HG02973 (cell line): ENCODE measurements at regions not wholly inside any gene's neighbourhood (a gene's known extent, or its start where the extent isn't known, plus 50 kb on each side); places are given as distances from the start of the nearest gene placed in this dataset.
"Not testable (repeated sequence)": the region's sequence is repeated elsewhere in the genome, so short reads cannot be mapped to it uniquely, and the experiment has no call there.

Experiments used
- ATAC-seq: cut with Tn5 transposase; IDR thresholded peaks from one replicate; pipeline ENCODE4 v1.9.1; 2021; ENCODE audit warnings: moderate library complexity; ENCODE audit not compliant: unreplicated experiment

DNA sequence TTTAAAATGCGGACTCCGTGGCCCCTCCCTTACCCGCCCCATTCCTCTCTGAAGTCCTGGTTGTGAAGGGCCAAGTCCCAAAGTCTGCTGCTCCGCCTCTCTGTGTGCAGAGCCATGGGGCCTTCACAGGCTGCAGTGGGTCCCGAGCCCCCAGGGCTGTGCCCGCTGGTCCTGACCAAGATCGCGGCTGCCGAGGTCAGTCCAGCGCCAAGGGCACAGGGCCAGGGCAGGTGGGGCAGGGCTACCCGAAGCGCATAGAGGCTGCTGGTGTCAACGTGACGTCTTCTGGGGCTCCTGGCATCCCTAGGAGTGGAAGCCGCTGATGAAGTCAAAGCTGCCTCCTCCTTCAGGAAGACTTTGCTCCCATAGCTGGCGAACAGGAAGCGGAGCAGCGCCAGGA is 858.8 kb downstream of the TUBA3C start:
- not testable (repeated sequence) for ATAC-seq

GRCh38 chr13:18319653-18320052 is 862.0 kb downstream of the TUBA3C start:
- ATAC-seq: not testable (repeated sequence)

DNA sequence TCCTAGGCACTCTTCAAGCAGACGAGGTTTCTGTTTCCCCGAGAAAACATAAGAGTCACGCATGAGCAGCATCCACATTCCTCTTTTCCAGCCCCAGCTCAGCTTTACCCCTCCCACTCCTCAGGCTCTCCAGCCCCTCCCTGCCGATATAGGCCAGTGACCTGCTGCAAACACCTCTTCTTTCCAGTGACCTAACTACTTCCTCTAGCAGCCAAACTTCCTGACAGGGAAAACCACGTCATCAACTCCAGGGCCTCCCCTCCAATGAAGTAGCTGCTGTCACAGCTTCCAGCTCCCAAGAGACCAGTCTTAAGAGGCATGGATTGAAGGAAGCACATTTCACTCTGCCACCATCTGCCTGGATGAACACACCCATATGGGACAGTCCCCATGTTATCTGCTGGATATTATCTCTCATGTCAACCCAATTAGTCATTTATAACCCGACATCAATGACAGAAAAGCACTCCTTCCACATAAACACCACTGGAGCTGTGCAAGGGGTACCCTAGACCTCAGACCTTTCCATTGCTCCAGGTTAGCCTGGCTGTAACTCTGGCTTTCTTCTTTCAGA is 878.3 kb downstream of the TUBA3C start:
- ATAC-seq: not testable (repeated sequence)

- ATAC-seq: not testable (repeated sequence)
Measured at GRCh38 chr13:18300968-18301367, 880.7 kb downstream of the TUBA3C start.

DNA sequence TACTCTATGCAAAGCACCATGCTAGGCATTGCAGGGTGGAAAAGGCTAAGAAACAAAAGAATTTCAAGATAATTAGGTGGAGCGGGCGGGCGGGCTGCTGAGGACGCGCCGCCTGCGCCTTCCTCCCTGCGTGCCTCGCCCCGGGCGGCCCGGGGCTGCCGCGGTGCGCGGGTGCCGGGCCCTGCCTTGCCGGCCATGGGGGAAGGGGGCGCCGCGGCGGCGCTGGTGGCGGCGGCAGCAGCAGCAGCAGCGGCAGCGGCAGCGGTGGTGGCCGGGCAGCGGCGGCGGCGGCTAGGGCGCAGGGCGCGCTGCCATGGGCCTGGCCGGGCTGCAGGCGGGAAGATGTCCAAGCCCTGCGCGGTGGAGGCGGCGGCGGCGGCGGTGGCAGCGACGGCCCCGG is 884.3 kb downstream of the TUBA3C start:
- not testable (repeated sequence) for ATAC-seq

- not testable (repeated sequence) for ATAC-seq
Measured at GRCh38 chr13:18296617-18297016, 885.0 kb downstream of the TUBA3C start.

DNA sequence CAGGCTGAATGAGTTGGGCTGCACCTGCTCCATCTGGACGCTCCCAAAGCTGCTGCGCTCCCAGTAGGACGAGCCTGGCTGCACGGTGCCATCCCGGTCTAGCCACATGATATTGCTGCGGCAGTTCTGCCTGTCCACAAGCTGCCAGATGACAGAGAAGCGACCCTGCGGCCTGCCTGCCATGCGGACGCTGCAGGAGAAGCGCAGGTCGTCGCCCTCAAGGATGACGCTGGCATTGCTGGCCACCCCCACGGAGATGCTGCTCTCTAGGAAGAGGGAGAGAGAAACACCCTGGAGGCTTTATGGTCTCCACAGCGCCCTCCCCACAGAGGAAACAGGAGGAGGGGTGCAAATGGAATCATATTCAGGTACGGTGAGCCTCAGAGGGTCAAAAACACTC is 887.3 kb downstream of the TUBA3C start:
- ATAC-seq: not testable (repeated sequence)

GRCh38 chr13:18286848-18287247 is 894.8 kb downstream of the TUBA3C start:
- not testable (repeated sequence) for ATAC-seq

GRCh38 chr13:18285663-18286062 is 896.0 kb downstream of the TUBA3C start:
- ATAC-seq: not testable (repeated sequence)

- not testable (repeated sequence) for ATAC-seq
Measured at GRCh38 chr13:18284040-18284439, 897.6 kb downstream of the TUBA3C start.

DNA sequence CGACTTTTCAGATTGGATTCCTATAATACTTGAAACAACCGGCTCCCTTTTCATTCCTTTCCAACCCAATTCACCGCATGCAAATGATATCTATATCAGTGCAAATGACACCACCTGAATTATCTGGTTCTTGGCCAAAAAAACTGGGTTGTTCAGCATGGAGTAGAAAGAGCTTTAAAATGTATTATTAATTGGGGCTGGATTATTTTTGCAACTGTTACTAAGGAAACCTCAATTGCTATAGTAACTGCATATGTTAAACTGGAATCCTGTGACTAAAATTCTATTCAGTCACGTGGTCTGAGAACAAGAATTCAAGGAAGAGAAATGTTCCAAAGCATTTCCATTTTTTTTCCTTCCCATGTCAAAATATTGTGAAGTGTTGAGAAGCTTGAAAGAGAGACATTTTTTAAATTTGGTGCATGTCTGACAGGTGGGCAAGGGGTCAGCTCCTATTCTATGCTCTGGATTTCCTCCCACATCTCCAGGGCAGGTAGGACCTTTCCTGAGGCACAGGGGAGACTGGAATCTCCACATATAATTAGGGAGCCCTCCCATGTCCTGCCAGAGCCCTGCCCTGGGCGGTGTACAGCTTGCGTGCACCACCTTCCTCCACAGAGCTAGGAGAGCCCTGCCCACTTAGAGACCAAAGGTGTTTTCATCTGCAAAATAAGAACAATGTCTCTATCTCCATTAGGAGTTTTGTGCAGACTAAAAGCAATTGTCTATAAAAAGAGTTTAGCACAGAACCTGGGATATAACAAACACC is 899.6 kb downstream of the TUBA3C start:
- ATAC-seq: not testable (repeated sequence)

DNA sequence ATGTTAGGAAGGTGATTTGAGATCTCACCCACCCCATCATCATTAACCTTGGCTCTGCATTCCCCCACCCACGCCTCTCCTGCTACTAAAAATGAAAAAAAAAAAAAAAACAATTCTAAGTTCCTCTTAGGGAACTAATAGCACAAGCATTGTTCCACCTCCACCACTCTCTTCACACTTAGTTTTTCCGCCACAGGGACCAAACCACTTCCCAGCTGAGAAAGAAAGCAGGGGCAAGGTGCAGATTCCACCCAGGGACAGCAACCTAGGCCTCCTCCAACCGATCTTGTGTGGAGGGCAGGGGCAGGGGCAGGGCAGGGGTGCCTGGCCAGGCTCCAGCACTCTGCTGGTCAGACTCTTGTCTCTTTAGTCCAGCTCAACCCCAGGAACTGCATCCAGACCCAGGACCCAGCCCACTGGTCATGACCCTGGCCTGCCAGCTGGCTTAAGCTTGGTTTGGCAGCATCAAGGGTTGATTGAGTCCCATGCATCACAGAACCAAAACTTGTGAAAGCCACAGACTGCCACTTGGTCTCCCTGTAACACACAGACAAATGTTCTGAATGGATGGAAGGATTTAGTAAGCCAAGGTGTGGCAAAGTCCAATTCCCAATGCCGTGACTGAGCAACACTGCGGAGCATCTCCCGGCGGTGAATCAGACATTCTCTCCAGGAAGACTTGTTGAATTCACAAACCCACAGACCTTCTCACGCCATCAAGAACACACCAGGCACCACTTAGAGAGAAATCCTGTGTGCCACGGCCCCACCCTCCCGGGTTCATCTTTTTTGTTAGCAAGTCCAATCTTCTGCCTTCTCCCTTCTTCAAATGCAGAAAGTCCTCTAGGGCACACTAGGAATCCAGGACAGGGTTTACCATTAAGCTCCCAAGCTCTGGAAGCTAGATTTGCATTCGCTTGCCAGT is 900.5 kb downstream of the TUBA3C start:
- not testable (repeated sequence) for ATAC-seq

DNA sequence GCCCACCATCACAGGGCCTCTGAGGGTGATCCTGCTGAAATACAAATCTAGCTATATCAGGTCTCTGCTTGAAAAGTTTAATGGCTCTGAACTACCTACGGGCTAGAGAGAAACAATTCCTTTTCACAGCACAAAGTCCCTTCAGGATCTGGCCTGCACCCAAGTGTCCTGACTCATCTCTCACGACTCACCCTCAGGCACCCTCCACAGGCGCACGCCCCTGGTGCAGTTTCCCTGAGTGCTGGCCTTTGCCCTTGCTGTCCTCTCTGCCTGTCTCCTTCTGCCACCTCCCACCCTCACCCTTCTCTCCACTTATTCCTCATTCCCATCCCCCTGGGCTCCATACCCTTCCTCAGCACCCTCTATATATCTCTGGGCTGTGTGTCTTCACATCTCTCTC is 901.7 kb downstream of the TUBA3C start:
- ATAC-seq: not testable (repeated sequence)

DNA sequence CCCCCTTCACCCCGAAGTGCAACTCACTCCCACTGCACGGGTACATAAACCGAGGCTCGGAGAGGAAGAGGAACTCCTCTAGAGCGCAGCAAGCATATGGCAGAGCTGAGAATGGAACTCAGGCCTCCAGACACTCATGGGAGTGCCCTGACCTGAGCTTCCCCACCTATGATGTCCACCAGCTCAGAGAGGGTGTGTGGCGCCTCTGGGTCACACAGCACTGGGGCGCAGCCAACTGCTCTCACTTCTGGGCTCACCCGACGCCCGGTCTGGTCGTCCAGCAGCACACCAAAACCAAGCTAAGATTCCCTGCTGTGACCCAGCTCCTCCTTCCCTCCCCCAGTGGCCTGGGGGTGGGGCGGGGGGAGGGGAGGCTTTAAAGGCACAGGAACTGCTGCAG is 904.3 kb downstream of the TUBA3C start:
- ATAC-seq: not testable (repeated sequence)

DNA sequence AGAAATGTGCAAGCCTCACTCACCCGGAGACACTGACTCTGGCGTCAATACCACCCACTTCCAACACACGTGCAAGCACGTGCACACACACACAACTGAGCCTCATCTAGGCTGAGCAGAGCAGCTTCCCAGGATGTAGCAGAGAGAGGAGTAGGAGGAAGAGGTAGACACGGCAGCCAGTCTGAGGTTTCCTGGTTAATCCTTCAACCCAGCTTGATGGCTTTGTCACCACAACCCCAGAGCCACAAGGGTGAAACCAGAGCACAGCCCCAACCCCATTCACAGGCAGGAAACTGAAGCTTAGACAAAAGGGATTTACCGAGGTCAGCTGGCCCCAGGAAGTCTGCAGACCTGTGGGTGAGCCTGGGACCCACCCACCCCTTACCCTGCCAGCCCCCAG is 905.3 kb downstream of the TUBA3C start:
- ATAC-seq: not testable (repeated sequence)

DNA sequence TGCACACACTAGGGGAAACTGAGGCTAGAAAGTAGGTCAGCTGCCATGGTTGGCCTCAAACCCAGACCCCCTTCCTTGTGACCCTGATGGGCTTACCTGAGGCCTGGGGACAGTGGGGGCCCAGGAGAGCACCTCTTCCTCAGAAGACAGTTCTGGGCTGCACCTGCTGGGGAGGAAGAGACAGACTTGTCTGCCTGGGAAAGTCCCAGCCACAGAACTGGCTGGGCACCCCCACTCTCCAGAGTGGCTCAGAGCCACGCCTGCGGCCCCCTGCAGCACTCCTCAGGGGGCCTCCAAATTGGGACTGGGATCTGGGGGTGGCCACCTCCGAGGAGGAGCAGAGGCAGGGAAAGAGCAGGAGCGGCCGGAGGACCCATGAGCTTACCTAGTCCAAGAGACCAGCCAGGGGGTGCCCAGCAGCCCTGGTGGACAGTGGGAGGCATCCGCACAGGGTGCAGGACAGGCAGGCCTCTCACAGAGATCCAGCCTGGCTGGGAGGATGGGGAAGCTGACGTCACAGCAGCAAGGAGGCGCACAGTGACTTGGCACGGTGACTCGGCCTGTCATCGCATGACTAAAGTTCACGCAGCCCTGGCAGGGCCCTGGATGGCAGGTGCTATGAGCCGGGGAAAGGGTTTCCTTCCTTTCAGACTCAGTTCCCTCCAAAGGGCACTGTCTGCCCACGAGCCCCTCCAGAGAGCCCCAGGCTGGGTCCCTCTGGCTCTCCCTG is 907.7 kb downstream of the TUBA3C start:
- not testable (repeated sequence) for ATAC-seq

- ATAC-seq: not testable (repeated sequence)
Measured at GRCh38 chr13:18258801-18259419, 922.7 kb downstream of the TUBA3C start.

- not testable (repeated sequence) for ATAC-seq
Measured at GRCh38 chr13:18257686-18258085, 923.9 kb downstream of the TUBA3C start.

- not testable (repeated sequence) for ATAC-seq
Measured at GRCh38 chr13:18252848-18253247, 928.8 kb downstream of the TUBA3C start.
